ENCODE measurements at regions not wholly inside any gene's neighbourhood (a gene's known extent, or its start where the extent isn't known, plus 50 kb on each side); places are given as distances from the start of the nearest gene placed in this dataset.

DNA sequence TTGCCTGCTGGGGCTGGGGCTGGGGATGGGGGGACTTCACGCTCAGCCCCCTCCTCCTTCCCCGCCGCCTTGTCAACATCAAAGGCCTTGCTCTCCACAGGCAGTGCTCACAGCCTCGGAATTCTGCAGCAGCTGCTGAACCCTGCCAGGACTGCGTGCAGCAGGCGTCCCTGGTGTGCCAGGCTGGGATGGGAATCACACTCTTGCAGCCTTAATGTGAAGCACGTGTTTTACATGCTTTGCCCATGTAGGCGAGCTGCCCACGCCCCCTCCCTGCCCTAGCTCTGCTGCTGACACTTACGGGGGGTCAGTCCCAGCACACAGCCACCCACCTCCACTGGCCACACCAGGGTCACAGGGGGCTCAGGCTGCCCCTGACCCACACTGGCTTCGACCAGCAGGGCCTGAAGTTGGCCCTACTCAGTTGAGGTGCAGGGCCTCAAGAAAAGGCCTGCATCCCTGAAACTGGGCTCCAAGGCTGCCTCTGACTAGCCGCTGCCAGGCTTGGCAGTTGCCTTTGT is 276.2 kb upstream of the RTL1 start:
- no peak for DNase-seq (ENCODE audit: low spot score)

DNA sequence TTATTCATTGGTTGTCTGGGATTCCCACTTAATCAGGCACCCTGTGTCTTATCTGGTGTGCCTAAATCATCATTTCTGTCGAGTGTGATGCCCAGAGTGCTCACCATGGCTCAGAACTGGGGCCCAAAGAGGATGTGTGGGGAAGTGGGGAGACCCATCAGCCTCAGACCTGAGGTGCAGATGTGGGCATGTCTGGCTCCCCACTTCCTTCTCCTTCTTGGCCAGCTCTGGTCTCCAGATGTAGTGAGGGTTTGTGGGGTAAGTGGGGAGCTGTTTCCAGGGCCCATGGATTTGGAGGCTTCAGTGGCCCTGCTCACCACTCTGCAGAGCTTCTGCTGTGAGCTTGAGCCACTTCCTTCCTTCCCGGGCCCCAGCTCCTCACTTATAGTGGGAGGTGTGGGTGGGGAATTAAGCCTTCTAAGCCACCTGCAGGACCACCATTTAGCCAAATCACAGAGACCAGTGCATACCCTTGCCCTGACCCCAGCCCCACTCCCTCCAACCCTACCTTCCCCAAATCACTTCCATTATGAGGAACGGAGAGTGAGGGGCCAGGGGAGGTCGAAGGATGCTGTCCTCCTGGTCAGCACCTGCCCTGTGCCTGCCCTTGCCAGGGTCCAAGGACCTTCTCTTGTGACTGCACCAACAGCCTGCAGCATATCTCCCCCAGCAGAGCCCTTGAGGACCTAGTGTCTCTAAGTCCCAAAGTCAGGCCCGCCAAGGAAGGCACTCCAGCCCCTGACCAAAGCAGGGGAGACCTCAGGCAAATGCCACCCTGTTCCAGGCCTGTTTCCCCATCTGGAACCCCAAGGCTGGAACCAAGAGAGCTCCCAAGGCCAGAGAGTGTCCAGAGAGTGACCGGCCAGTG is 278.2 kb upstream of the RTL1 start:
- no peak for DNase-seq (ENCODE audit: low spot score)

DNA sequence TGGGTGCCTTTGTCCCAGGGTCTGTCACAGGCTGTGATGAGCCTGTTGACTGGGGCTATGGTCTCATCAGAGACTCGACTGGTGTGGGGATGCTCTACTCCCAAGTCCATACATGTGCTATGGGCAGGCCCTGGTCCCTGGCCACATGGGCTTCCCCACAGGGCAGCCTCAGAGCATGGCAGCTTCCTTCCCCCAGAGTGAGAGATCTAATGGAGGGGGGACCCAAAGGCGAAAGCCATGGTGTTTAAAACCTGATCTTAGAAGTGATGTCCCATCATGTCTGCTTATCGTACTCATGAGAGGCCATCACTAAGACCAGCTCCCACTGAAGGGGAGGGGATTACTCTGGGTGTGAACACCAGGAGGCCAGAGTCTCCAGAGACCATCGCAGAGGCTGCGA is 279.0 kb upstream of the RTL1 start:
- no peak for DNase-seq (ENCODE audit: low spot score)

GRCh38 chr14:101183376-101184103 is 280.0 kb upstream of the RTL1 start:
- DNase-seq (ENCODE audit: low spot score): peak; percentile 57

DNA sequence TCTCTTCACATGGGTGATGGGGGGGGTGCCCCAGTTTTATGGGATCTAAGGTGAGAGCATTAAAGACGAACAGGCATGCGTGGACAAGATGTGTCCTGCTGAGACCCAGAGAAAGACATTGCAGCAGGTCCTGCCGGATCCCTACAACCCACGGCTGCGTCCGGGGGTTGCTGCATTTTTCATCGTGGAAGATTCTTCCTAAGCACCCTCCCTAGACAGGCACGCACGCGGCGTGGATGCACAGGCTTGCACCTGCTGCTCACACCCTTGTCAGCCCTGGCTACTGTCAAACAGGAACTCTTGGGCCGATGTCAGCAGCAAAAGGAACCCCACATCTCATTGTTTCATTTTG is 280.6 kb upstream of the RTL1 start:
- DNase-seq (ENCODE audit: low spot score): no peak

- DNase-seq (ENCODE audit: low spot score): no peak
These were observed 281.1 kb upstream of the RTL1 start for GRCh38 chr14:101184572-101184971.

GRCh38 chr14:101185073-101185835 is 281.7 kb upstream of the RTL1 start:
- no peak for DNase-seq (ENCODE audit: low spot score)

DNA sequence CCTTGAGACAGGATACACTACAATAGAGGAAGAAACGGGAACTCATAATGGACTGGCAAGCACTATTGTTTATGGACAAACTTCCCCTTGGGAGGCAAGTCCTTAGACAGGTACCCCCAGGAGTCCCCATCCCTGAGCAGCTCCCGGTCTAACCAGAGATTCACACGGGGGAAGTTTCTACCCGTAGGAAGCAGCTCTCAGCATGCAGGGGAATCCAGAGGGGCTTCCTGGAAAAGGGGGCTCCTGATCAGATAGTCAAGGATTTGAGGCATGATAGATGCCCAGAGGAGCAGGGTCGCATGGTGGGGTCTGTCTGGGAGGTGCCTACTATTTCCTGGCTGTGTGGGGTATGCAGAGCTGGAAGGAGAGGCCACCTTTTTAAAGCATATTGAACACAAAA is 282.4 kb upstream of the RTL1 start:
- DNase-seq (ENCODE audit: low spot score): no peak

DNA sequence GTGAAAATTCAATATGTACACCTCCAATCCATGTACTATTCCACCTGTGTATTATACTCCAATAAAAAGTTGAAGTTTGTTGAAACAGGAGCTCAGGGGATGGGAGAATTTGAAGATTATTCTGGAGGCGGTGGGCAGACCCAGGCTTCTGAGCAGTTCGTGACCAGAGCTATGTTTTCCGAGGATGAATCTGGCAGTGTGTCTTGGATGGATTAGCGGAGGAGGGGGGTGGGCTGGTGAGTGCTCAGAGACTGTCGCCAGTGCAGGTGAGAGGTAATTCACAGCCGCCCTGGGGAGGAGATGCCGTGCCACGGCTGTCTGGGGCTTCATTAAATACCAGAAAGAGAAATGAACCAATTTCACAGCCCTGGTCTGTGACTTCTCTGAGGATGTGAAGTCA is 283.0 kb upstream of the RTL1 start:
- no peak for DNase-seq (ENCODE audit: low spot score)

DNA sequence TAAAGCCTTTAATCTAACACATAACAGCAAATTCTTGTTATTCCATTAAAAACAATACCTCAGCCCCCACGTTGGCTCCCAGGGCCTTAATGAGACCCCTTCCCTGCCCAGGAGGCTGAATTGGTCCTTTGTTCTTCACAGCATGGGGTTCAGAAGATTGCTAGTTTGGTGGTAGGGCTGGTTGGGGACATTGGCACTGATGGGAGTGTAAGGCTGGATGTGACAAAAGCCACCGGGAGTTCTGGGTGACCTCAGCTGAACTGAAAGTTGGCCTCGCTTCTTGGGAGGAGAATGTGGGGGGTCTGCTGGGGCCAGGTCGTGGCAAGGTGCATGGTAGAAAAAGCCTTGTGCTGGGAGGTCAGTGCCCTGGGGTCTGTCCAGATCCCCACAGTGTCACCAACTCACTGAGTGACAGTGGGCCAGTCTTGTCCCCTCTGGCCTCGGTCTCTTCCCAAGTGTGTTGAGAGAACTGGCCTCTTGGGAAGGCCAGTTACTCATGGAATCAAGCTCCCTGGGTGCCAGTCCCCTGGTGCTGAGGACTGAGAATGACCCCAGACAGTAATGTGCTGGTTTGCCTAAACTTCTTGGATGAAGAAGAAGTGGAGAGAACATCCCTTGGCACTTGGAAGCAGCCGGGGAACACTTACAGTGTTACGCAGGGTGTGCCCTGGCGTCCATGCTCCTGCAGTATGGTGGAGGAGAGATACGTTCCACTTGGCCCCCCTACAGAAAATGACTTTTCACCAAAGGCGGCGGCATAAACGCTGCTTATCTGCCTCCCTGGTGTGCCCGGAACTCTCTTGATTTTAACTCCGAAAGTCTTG is 283.7 kb upstream of the RTL1 start:
- peak; percentile 8 for DNase-seq (ENCODE audit: low spot score)

GRCh38 chr14:101187816-101188570 is 284.5 kb upstream of the RTL1 start:
- DNase-seq (ENCODE audit: low spot score): peak; percentile 7

DNA sequence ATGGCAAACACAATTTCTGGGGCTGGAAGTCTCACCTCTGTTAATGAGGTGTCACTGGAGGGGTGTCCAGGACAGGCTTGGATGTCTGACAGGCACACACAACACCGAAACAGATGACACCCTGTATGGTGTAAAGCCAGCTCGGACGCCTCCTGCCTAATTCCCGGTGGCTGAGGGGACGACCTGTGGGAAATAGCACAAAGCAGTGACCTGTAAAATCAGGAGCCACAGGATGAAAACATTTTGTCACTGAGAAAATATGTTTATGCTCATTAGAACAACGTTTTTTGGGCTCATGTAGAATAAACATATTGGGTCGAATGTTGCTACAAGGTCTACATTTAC is 285.0 kb upstream of the RTL1 start:
- peak; percentile 9 for DNase-seq (ENCODE audit: low spot score)

- no peak for DNase-seq (ENCODE audit: low spot score)
These were observed 285.7 kb upstream of the RTL1 start for GRCh38 chr14:101189266-101189665.

GRCh38 chr14:101189962-101190560 is 286.5 kb upstream of the RTL1 start:
- DNase-seq (ENCODE audit: low spot score): no peak

DNA sequence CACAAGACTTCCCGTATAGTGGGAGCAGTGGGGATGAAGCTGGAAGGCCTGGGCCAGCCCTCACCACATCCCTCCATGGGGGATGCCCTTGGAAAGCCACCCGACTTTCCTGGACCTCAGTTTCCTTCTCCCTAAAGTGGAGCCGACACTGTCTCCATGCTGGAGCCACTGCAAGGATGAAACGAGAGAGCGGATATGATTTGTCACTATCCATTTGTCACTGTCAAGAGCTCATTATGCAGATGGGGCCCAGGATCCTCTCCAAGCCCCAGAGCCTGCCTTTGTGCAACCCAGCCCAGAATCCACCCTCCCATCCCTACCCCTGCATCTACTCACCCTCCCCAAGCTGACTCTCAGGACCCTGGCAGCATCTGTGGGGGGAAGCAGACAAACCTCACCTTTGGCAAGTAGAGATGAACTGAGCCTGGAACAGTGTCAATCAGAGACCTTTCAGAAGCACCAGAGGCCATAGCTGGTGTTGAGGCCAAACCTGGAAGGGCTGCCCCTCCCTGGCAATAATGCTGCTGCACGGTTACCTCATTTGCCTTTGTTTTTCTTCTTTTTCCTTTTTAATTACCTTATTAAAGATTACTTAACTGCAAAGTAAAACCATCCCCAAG is 287.7 kb upstream of the RTL1 start:
- no peak for DNase-seq (ENCODE audit: low spot score)

DNA sequence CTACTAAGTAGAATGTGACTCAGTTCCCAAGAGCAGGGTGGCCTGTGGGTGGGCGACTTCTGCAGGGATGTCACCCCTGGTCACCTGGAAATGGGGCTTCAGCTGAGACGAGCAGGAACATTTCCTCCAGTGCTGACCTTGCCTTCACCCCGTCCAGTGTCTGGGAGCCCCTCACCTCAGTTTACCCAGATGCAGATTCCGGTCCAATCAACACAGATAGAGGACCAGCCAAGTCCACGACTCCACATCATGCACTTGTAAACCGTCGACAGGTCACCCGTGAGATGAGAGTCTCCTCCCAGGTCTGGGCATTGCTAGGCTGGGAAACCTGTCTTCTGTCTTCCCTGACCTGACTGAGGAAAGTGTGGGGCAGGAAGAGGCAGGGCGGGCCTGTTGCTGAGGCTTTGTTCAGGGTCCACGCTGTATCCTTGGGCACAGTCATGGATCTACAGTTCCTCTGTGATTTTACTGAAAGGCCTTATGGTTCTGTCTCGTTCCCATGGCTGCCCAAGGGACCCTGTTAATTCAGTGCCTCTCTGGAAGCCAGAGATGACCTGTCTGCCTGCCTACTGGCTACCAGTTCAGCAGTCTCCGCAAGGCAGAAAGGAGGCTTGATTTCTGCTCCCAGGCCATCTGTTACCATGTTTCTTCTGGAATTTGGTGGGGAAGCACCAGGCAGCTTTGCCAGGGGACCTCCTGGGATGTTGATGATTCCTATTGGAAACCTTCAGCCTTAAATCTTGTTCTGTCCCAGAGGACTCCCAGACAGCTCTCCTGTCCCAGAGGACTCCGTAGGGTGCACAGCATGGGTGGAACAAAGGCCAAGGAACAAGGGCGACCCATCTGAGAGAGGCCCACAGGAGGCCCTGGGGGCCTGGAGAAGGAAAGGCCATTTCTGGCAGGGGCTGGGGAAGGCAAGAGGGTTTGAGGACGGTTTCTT is 288.5 kb upstream of the RTL1 start:
- DNase-seq (ENCODE audit: low spot score): peak; percentile 10

- DNase-seq (ENCODE audit: low spot score): peak; percentile 30
These were observed 289.1 kb upstream of the RTL1 start for GRCh38 chr14:101192661-101193000.

DNA sequence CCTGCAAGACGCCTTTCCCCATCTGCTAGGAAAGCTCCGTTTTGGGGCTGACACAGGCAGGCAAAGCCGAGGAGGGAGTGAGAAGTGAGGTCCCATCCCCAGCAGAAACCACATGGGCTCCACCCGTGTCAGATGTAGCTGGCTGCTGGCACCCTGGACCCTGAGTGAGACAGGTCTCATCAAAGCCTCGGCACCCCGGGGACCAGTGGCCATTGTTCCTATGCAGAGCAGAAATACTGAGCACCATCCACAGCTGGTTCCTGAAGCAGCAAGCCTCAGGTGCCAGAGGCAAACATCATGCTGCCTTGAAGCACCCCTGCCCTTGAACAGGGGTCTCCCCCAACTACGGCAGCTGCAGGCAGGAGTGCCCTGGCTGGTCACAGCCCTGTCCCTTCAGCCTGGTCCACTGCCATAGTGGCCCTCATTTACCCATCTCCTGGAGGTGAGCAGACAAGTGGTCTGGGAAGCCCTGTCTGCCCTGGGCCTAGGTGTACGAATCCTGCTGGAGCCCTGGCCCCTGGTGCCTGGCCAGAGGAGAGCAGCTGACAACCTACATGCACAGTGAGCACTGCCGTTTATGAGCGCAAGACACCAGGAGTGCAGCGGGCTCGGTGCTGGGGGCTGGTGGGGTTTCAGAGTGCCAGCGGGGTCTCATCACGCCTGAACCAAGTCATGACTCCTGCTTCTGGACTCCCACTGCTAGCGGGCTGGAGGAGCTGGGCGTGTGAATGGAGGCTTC is 289.8 kb upstream of the RTL1 start:
- DNase-seq (ENCODE audit: low spot score): peak; percentile 16

Measured in D341Med (cell line).